Endothelial cell of umbilical vein (primary cell): ENCODE measurements at regions not wholly inside any gene's neighbourhood (a gene's known extent, or its start where the extent isn't known, plus 50 kb on each side); places are given as distances from the start of the nearest gene placed in this dataset.

ENCODE experiments used
- BruUV-seq: library from RNA; stranded (reverse); fragments of 400-500 nt; replicated peaks from 2 replicates; lab custom pipeline; 2021; lab: Mats Ljungman, UMichigan
- CTCF ChIA-PET: fragments of 300-600, 350-600 bp; sonication (Branson Sonifier 250); formaldehyde crosslinking; loops from one replicate; lab custom pipeline; 2021; ENCODE audit warnings: antibody characterized with exemption, inconsistent platforms; lab: Charles Lee
- POLR2A ChIA-PET: fragments of 300-600, 350-600 bp; sonication (Branson Sonifier 250); formaldehyde crosslinking; loops from one replicate; lab custom pipeline; 2021; ENCODE audit warnings: antibody characterized with exemption, inconsistent platforms; lab: Charles Lee
- DNase-seq: peaks from one replicate; pipeline ENCODE4 v3.0.0-alpha.2; 2011; ENCODE audit warnings: low read depth, low spot score
- FAIRE-seq: peaks from 2 replicates; lab custom pipeline; 2011; peaks lifted over from hg19 to GRCh38; lab: Jason Lieb, UNC
- H2AFZ ChIP-seq: 2 replicates; pipeline ENCODE4 v1.6.0; 2012; ENCODE audit warnings: low read depth, low read length, control low read depth, inconsistent platforms
- H3K27ac ChIP-seq: 2 replicates; pipeline ENCODE4 v1.5.1; 2011; ENCODE audit warnings: low read depth, mild to moderate bottlenecking, control low read depth, low read length, moderate library complexity; ENCODE audit not compliant: insufficient read depth
- H3K27me3 ChIP-seq, 2 experiments: 2 replicates each; pipeline versions ENCODE4 v1.6.0 to v1.6.1; 2011; ENCODE audit warnings: low read length in 2 of 2, mixed read lengths in 1 of 2; ENCODE audit not compliant: control insufficient read depth in 2 of 2, insufficient read depth in 2 of 2
- H3K36me3 ChIP-seq, 2 experiments: 2 replicates in 1 of 2; 3 replicates in 1 of 2; pipeline ENCODE4 v1.5.1; 2011; ENCODE audit warnings: low read length in 2 of 2, mild to moderate bottlenecking in 1 of 2, moderate library complexity in 1 of 2; ENCODE audit not compliant: control insufficient read depth in 2 of 2, insufficient read depth in 2 of 2; ENCODE audit errors: extremely low read depth in 1 of 2
- H3K4me1 ChIP-seq: 3 replicates; pipeline ENCODE4 v1.5.1; 2011; ENCODE audit warnings: mild to moderate bottlenecking, low read length; ENCODE audit not compliant: control insufficient read depth, insufficient read depth; ENCODE audit errors: extremely low read depth
- H3K4me2 ChIP-seq: 2 replicates; pipeline ENCODE4 v1.6.1; 2011; ENCODE audit warnings: low read length, control low read depth, mixed read lengths; ENCODE audit not compliant: insufficient read depth
- H3K4me3 ChIP-seq, 3 experiments: fragments of 200-600 bp in 1 of 3; sonication (generic), shearing (Covaris generic) in 1 of 3; replicated peaks in 1 of 3; 2 replicates each; pipeline ENCODE4 v1.5.1; 2011 to 2016; ENCODE audit warnings: control low read depth in 3 of 3, low read length in 3 of 3, mild to moderate bottlenecking in 2 of 3, inconsistent platforms in 1 of 3, low read depth in 1 of 3, moderate library complexity in 1 of 3; ENCODE audit not compliant: insufficient read depth in 1 of 3
- H3K79me2 ChIP-seq: 2 replicates; pipeline ENCODE4 v1.6.0; 2012; ENCODE audit warnings: low read length, inconsistent platforms; ENCODE audit not compliant: control insufficient read depth, insufficient read depth
- H3K9ac ChIP-seq: replicated peaks from 2 replicates; pipeline ENCODE3; 2011; ENCODE audit warnings: low read length, control low read depth; ENCODE audit not compliant: insufficient read depth; ENCODE audit errors: extremely low read depth
- H3K9me1 ChIP-seq: replicated peaks from 3 replicates; pipeline ENCODE4 v1.6.0; 2011; ENCODE audit warnings: mild to moderate bottlenecking, low read length; ENCODE audit not compliant: control insufficient read depth, insufficient read depth; ENCODE audit errors: extremely low read depth
- H3K9me3 ChIP-seq: replicated peaks from 2 replicates; pipeline ENCODE4 v1.5.1; 2012; ENCODE audit warnings: low read length, inconsistent platforms; ENCODE audit not compliant: control insufficient read depth, insufficient read depth
- H4K20me1 ChIP-seq: replicated peaks from 2 replicates; pipeline ENCODE3; 2011; ENCODE audit warnings: mild to moderate bottlenecking, low read length; ENCODE audit not compliant: control insufficient read depth, insufficient read depth; ENCODE audit errors: extremely low read depth
- EZH2 ChIP-seq: IDR thresholded peaks from 2 replicates; pipeline ENCODE4 v1.6.1; 2012; ENCODE audit warnings: borderline replicate concordance, low read depth, mild to moderate bottlenecking, moderate library complexity, low read length, inconsistent platforms; ENCODE audit not compliant: severe bottlenecking
- FOS ChIP-seq: IDR thresholded peaks from 2 replicates; pipeline ENCODE4 v1.6.1; 2011; ENCODE audit warnings: mild to moderate bottlenecking, low read length, moderate library complexity, borderline replicate concordance; ENCODE audit not compliant: insufficient read depth
- GATA2 ChIP-seq: IDR thresholded peaks from 2 replicates; pipeline ENCODE4 v1.7.0; 2011; ENCODE audit warnings: low read depth, mild to moderate bottlenecking, moderate library complexity, mixed read lengths, low read length; ENCODE audit not compliant: insufficient read length, insufficient read depth
- JUN ChIP-seq: IDR thresholded peaks from 2 replicates; pipeline ENCODE4 v1.6.1; 2011; ENCODE audit warnings: borderline replicate concordance, low read depth; ENCODE audit not compliant: insufficient read length, insufficient read depth
- MYC ChIP-seq: IDR thresholded peaks from one replicate; pipeline ENCODE4 v1.6.1; 2011; ENCODE audit warnings: mild to moderate bottlenecking, low read depth, low read length
- POLR2A ChIP-seq: IDR thresholded peaks from 2 replicates; pipeline ENCODE4 v1.6.1; 2012; ENCODE audit warnings: low read depth, mild to moderate bottlenecking, control low read depth, low read length
- POLR2AphosphoS5 ChIP-seq: IDR thresholded peaks from 2 replicates; pipeline ENCODE4 v1.6.1; 2012; ENCODE audit warnings: low read depth, mild to moderate bottlenecking, control low read depth, low read length, moderate library complexity; ENCODE audit not compliant: insufficient read depth
- dilution Hi-C: fragments of 300-500 bp; cut with MboI; formaldehyde crosslinking; loops from one replicate; pipeline ENCODE4 v1.15.0; 2019; ENCODE audit warnings: low sequenced_read_pairs; ENCODE audit not compliant: extremely low pct_ligation_motif_present
- intact Hi-C: fragments of 100-400 bp; cut with micrococcal nuclease; formaldehyde crosslinking; loops from one replicate; pipeline ENCODE4 v1.10.0; 2022
- TF ChIP-seq, protein P1 (sequence below), 2 donors: IDR thresholded peaks; 1 replicate in 1 of 2; 2 replicates in 1 of 2; pipeline ENCODE4 v1.5.1; 2011; ENCODE audit warnings: low read length in 2 of 2, mild to moderate bottlenecking in 2 of 2, moderate library complexity in 2 of 2, control low read depth in 1 of 2, inconsistent platforms in 1 of 2, low read depth in 1 of 2; ENCODE audit not compliant: insufficient read depth in 1 of 2; ENCODE audit errors: extremely low read depth in 1 of 2
- TF ChIP-seq, protein P2 (sequence below): IDR thresholded peaks from 2 replicates; pipeline ENCODE4 v1.6.1; 2011; ENCODE audit not compliant: insufficient read depth, insufficient read length

- no peaks in the 10 kb centered on the region for H3K79me2 ChIP-seq
- no peak for FAIRE-seq
- H3K4me3 ChIP-seq: no peak overlapping the region
- H3K9me1 ChIP-seq: no peaks in the 10 kb centered on the region
- no peak for DNase-seq
- no peak overlapping the region for H3K9ac ChIP-seq
- dilution Hi-C loops (no loop called here), intact Hi-C loops (no loop called here)
- no peaks in the 10 kb centered on the region for H4K20me1 ChIP-seq
- no peak for TF ChIP-seq JUN
- TF ChIP-seq POLR2AphosphoS5: no peak
- TF ChIP-seq, protein P1, sequence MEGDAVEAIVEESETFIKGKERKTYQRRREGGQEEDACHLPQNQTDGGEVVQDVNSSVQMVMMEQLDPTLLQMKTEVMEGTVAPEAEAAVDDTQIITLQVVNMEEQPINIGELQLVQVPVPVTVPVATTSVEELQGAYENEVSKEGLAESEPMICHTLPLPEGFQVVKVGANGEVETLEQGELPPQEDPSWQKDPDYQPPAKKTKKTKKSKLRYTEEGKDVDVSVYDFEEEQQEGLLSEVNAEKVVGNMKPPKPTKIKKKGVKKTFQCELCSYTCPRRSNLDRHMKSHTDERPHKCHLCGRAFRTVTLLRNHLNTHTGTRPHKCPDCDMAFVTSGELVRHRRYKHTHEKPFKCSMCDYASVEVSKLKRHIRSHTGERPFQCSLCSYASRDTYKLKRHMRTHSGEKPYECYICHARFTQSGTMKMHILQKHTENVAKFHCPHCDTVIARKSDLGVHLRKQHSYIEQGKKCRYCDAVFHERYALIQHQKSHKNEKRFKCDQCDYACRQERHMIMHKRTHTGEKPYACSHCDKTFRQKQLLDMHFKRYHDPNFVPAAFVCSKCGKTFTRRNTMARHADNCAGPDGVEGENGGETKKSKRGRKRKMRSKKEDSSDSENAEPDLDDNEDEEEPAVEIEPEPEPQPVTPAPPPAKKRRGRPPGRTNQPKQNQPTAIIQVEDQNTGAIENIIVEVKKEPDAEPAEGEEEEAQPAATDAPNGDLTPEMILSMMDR (IDR thresholded peaks at IDR 0.05; ENCODE audit: extremely low read depth in 1 of 2, insufficient read depth in 1 of 2, low read depth in 1 of 2, low read length in 2 of 2): no peak
- no peaks in the 10 kb centered on the region for H3K27me3 ChIP-seq
- H3K4me2 ChIP-seq: no peak overlapping the region
- H2AFZ ChIP-seq: no peak overlapping the region
- no peaks in the 10 kb centered on the region for H3K9me3 ChIP-seq
- POLR2A ChIA-PET: no interaction called here
- no peaks in the 10 kb centered on the region for H3K36me3 ChIP-seq
- BruUV-seq: no TSS peak
- CTCF ChIA-PET: no interaction called here
- no peak overlapping the region for H3K27ac ChIP-seq
- no peaks in the 10 kb centered on the region for H3K4me1 ChIP-seq
Observed at GRCh38 chr12:38555620-38556591, 239.3 kb downstream of the ALG10B start.

DNA sequence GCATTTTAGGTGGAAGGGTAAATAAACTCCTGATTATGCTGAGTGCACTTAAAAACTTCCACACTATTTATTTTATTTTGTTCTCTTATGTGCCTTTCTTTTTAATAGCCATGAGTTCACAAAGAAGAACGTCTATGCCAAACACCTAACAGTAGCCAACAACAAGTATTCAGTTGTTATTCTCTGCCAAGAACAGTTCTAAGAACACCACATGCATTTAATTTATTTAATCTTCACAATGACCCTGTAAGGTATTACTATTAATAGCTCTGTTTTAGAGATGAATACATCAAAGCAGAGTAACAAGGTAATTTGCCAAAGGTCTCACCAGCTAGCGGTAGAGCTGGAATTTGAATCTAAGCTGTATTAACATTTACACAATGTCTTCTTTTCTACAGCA is 240.1 kb downstream of the ALG10B start:
- no peak for FAIRE-seq
- intact Hi-C loops: no loop called here
- BruUV-seq: no TSS peak

More for the DNA sequence above, 240.1 kb downstream of the ALG10B start:
- TF ChIP-seq, protein P2, sequence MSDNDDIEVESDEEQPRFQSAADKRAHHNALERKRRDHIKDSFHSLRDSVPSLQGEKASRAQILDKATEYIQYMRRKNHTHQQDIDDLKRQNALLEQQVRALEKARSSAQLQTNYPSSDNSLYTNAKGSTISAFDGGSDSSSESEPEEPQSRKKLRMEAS: no peak
- TF ChIP-seq POLR2A (no peak), FOS (no peak), GATA2 (no peak), JUN (no peak), POLR2AphosphoS5 (no peak), EZH2 (no peak), MYC (no peak)
- TF ChIP-seq, protein P1 (IDR thresholded peaks at IDR 0.05; ENCODE audit: extremely low read depth in 1 of 2, insufficient read depth in 1 of 2, low read depth in 1 of 2, low read length in 2 of 2): no peak
- H3K4me2 ChIP-seq: no peak overlapping the region
- H3K27ac ChIP-seq: no peak overlapping the region
- H3K9me3 ChIP-seq: no peaks in the 10 kb centered on the region
- no peaks in the 10 kb centered on the region for H3K9me1 ChIP-seq
- no peaks in the 10 kb centered on the region for H3K79me2 ChIP-seq
- H3K36me3 ChIP-seq: no peaks in the 10 kb centered on the region
- DNase-seq: no peak
- ChIA-PET CTCF (no interaction called here), POLR2A (no interaction called here)
- no peak overlapping the region for H3K9ac ChIP-seq
- no peak overlapping the region for H3K4me3 ChIP-seq
- H3K4me1 ChIP-seq: no peaks in the 10 kb centered on the region
- no peaks in the 10 kb centered on the region for H4K20me1 ChIP-seq
- no peak overlapping the region for H2AFZ ChIP-seq
- dilution Hi-C loops: no loop called here
- H3K27me3 ChIP-seq: no peaks in the 10 kb centered on the region
